Right renal pelvis (tissue), 4 donors: ENCODE measurements at regions not wholly inside any gene's neighbourhood (a gene's known extent, or its start where the extent isn't known, plus 50 kb on each side); places are given as distances from the start of the nearest gene placed in this dataset.

Experiments
- DNase-seq, 4 donors: peaks; one replicate each; pipeline ENCODE4 v3.0.0-alpha.2; 2013; ENCODE audit warnings: low read depth in 4 of 4, low spot score in 3 of 4, missing footprints in 1 of 4

DNA sequence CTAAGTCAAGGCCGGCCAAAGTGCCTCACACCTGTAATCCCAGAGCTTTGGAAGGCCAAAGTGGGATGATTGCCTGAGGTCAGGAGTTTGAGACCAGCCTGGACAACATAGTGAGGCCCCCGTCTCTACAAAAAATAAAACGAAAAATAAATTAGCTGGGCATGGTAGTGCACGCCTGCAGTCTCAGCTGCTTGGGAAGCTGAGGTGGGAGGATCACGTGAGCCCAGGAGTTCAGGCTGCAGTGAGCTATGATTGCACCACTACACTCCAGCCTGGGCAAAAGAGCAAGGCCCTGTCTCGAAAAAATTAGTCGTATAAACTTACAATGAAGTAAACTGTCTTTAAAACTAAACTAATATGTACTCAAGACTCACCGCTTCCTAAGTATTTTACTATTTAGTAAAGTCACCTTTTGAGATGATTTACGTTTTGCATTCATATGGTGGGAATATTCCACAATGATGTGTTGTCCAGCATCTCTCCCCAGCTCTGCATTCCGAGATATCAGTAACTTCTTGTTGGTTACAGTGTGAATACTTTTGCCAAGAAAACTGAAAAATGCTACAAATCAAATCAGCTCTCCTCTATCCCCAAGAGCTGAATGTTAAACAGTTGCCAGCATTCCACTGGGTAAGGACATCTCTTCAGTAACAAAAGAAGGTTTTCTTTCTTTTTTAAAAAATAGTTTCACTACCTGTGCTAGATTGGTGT, 84.9 kb upstream of the C21orf91 start:
- DNase-seq, result no peak

- DNase-seq, result no peak
Observed at GRCh38 chr21:17903029-17903806, 84.1 kb upstream of the C21orf91 start.

DNA sequence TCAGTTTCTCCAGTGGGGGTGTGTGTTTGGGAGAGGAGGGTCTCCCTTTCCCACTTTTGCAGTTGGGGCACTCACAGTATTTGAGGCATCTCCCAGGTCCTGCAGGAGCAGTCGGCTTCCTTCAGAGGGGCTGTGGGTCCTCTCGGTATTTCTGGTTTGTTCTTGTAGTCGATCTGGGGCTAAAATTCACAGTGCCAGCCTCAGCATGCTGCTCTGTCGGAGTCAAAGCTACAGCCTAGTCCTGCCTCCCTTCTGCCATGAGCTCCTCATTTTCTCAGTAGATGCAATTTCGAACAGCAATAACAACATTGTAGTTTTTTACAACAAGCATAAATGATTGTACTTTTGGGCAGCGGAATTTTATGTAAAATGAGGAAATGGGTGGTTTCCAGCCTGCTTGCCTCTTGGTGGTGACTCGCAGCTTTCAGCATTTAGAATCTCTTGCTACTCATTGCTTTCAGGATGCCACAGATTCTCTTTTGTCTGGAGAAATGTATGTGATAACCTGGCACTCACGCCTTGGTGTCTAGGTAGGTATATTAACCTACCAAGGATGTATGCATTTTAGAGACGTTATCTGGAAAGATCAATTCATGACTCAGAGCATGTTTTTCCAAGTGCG, 82.4 kb upstream of the C21orf91 start:
- no peak for DNase-seq

GRCh38 chr21:17900990-17901385, 81.8 kb upstream of the C21orf91 start:
- no peak for DNase-seq

- no peak for DNase-seq
Observed at GRCh38 chr21:17900281-17900989, 81.3 kb upstream of the C21orf91 start.

- DNase-seq, result no peak
Observed at GRCh38 chr21:17889171-17889570, 70.0 kb upstream of the C21orf91 start.

- DNase-seq, result no peak
Observed at GRCh38 chr21:17869115-17869514, 50.0 kb upstream of the C21orf91 start.
